ENCODE measurements at regions not wholly inside any gene's neighbourhood (a gene's known extent, or its start where the extent isn't known, plus 50 kb on each side); places are given as distances from the start of the nearest gene placed in this dataset.

- ATAC-seq (ENCODE audit: low FRiP score) = no peak
- DNase-seq (ENCODE audit: low spot score) = no peak
- TF ChIP-seq, protein P1, sequence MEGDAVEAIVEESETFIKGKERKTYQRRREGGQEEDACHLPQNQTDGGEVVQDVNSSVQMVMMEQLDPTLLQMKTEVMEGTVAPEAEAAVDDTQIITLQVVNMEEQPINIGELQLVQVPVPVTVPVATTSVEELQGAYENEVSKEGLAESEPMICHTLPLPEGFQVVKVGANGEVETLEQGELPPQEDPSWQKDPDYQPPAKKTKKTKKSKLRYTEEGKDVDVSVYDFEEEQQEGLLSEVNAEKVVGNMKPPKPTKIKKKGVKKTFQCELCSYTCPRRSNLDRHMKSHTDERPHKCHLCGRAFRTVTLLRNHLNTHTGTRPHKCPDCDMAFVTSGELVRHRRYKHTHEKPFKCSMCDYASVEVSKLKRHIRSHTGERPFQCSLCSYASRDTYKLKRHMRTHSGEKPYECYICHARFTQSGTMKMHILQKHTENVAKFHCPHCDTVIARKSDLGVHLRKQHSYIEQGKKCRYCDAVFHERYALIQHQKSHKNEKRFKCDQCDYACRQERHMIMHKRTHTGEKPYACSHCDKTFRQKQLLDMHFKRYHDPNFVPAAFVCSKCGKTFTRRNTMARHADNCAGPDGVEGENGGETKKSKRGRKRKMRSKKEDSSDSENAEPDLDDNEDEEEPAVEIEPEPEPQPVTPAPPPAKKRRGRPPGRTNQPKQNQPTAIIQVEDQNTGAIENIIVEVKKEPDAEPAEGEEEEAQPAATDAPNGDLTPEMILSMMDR (IDR thresholded peaks at IDR 0.05) = no peak
Measured at GRCh38 chr1:222940906-222941305, 126.1 kb downstream of the DISP1 start.

DNA sequence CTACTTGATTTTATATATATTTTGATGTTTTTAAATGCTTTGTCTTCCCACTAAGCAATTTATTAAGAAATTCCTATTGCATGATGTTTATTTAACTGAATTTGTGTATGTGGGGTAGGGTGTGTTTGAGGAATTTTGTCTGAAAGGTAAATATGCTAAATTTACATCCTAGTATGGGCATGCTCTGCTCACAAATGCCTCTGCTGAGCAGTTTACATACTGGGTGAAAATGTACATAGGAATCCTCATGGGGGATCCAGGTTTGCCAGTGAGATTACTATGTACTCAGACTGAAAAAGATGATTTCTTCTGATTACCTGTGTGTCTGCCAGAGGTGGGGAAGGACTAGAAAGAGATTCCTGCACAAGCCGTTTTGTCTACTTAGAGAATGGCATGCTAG lies 126.6 kb downstream of the DISP1 start:
- TF ChIP-seq, protein P1 (IDR thresholded peaks at IDR 0.05) = no peak
- DNase-seq (ENCODE audit: low spot score) = no peak
- ATAC-seq (ENCODE audit: low FRiP score) = no peak

GRCh38 chr1:222946436-222946835 lies 131.6 kb downstream of the DISP1 start:
- DNase-seq (ENCODE audit: low spot score) (no peak), ATAC-seq (ENCODE audit: low FRiP score) (no peak)
- TF ChIP-seq, protein P1 (IDR thresholded peaks at IDR 0.05) = no peak

DNA sequence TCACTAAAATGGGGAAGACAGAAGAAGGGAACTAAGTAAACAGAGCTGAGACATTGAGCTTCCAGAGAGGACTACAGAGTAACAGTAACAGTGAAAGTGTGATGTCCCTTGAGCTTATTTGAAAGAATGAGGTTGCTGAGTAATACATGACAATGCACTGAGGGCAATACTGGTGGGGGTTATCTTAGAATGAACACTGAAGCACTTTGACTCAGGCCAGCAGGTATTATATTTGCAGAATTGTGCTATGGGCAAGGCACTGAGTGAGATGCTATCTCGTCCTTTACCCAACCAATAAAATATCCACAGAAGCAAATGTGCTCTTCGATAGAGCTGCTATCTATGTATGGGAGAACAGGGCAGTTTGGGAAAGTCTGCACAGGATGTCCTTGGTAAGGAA lies 133.2 kb downstream of the DISP1 start:
- DNase-seq (ENCODE audit: low spot score) (no peak), ATAC-seq (ENCODE audit: low FRiP score) (no peak)
- TF ChIP-seq, protein P1 (IDR thresholded peaks at IDR 0.05) = no peak

- no peak for ATAC-seq (ENCODE audit: low FRiP score)
- no peak for DNase-seq (ENCODE audit: low spot score)
- TF ChIP-seq, protein P1 (IDR thresholded peaks at IDR 0.05) = no peak
Measured at GRCh38 chr1:222950892-222951291, 136.1 kb downstream of the DISP1 start.

DNA sequence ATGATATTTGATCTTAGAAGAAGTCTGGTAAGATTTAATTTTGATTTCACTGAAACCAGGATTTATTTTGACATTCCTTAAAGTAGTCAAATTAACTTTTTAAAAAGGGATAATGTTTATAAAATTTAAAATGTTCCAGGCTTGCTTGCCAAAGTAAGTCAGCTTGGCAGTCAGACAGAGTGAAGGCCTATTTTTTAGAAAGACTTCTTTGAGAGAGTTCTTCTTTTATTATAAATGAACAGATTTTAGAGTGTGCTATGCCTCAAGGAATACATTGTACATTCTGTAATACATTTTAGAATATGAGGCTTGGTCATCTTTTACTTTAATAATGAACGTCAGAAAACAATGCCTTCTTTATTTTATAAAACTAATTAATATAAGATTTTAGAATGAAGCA lies 138.7 kb downstream of the DISP1 start:
- TF ChIP-seq, protein P1 (IDR thresholded peaks at IDR 0.05) = no peak
- DNase-seq (ENCODE audit: low spot score) = no peak
- ATAC-seq (ENCODE audit: low FRiP score) = no peak

GRCh38 chr1:222955964-222956363 lies 141.1 kb downstream of the DISP1 start:
- ATAC-seq (ENCODE audit: low FRiP score) = no peak
- no peak for DNase-seq (ENCODE audit: low spot score)
- TF ChIP-seq, protein P1 (IDR thresholded peaks at IDR 0.05) = no peak
